ENCODE measurements at regions not wholly inside any gene's neighbourhood (a gene's known extent, or its start where the extent isn't known, plus 50 kb on each side); places are given as distances from the start of the nearest gene placed in this dataset.

GRCh38 chr18:7415081-7415894 is 151.8 kb upstream of the PTPRM start:
- Histone ChIP-seq H3K9ac (ENCODE audit: low read length) (no peak overlapping the region), H4K20me1 (ENCODE audit: insufficient read depth, low read length) (no peaks in the 10 kb centered on the region), H3K9me2 (ENCODE audit: low read depth, low read length) (no peaks in the 10 kb centered on the region), H3K4me3 (ENCODE audit: low read depth, low read length, poor library complexity, severe bottlenecking) (no peak overlapping the region), H3K4me2 (ENCODE audit: low read length) (no peak overlapping the region), H3K79me2 (ENCODE audit: insufficient read depth, low read length) (no peaks in the 10 kb centered on the region), H3K36me3 (ENCODE audit: insufficient read depth, low read length) (no peaks in the 10 kb centered on the region), H3K27me3 (ENCODE audit: insufficient read depth, low read length) (peaks cover 3% of the 10 kb centered on the region; the same call in 1 of the 2 replicates), H3K9me3 (ENCODE audit: low read length) (no peaks in the 10 kb centered on the region), H2AFZ (ENCODE audit: low read length) (no peak overlapping the region), H3K27ac (ENCODE audit: low read depth, low read length, poor library complexity, severe bottlenecking) (no peak overlapping the region), H3K4me1 (ENCODE audit: insufficient read depth, low read length, severe bottlenecking) (no peaks in the 10 kb centered on the region), H3F3A (ENCODE audit: insufficient read depth, low read length) (no peaks in the 10 kb centered on the region)
- TF ChIP-seq, protein P1, sequence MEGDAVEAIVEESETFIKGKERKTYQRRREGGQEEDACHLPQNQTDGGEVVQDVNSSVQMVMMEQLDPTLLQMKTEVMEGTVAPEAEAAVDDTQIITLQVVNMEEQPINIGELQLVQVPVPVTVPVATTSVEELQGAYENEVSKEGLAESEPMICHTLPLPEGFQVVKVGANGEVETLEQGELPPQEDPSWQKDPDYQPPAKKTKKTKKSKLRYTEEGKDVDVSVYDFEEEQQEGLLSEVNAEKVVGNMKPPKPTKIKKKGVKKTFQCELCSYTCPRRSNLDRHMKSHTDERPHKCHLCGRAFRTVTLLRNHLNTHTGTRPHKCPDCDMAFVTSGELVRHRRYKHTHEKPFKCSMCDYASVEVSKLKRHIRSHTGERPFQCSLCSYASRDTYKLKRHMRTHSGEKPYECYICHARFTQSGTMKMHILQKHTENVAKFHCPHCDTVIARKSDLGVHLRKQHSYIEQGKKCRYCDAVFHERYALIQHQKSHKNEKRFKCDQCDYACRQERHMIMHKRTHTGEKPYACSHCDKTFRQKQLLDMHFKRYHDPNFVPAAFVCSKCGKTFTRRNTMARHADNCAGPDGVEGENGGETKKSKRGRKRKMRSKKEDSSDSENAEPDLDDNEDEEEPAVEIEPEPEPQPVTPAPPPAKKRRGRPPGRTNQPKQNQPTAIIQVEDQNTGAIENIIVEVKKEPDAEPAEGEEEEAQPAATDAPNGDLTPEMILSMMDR (IDR thresholded peaks at IDR 0.05; ENCODE audit: low read length) = no peak
- no peak for TF ChIP-seq EZH2 (IDR thresholded peaks at IDR 0.05; ENCODE audit: borderline replicate concordance, low read length)

DNA sequence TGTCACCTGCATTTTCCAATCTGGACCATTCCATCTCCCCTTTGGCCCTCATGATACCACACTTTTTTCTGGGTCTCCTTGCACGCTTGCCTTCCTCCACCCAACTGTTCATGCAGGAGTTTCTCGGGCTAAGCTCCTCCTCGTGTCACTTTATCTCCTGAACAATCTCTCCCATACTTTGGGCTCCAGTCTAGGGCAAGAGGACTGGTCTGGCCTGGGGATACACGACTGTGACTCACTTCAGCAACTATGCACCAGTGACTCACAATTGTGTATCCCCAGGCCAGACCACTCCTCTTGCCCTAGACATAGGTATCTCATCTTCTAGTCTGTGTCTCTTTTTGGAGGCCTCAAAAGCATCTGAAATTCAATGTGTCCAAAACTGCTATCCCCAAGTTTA is 149.4 kb upstream of the PTPRM start:
- Histone ChIP-seq H3K27ac (ENCODE audit: low read depth, low read length, poor library complexity, severe bottlenecking) (no peak overlapping the region), H3K9ac (ENCODE audit: low read length) (no peak overlapping the region), H3K36me3 (ENCODE audit: insufficient read depth, low read length) (no peaks in the 10 kb centered on the region), H3K4me1 (ENCODE audit: insufficient read depth, low read length, severe bottlenecking) (no peaks in the 10 kb centered on the region), H3K79me2 (ENCODE audit: insufficient read depth, low read length) (no peaks in the 10 kb centered on the region), H2AFZ (ENCODE audit: low read length) (no peak overlapping the region), H3K27me3 (ENCODE audit: insufficient read depth, low read length) (peaks cover 3% of the 10 kb centered on the region; the same call in 1 of the 2 replicates), H4K20me1 (ENCODE audit: insufficient read depth, low read length) (no peaks in the 10 kb centered on the region), H3K4me2 (ENCODE audit: low read length) (no peak overlapping the region), H3K4me3 (ENCODE audit: low read depth, low read length, poor library complexity, severe bottlenecking) (no peak overlapping the region), H3F3A (ENCODE audit: insufficient read depth, low read length) (no peaks in the 10 kb centered on the region), H3K9me2 (ENCODE audit: low read depth, low read length) (no peaks in the 10 kb centered on the region), H3K9me3 (ENCODE audit: low read length) (no peaks in the 10 kb centered on the region)
- TF ChIP-seq EZH2 (IDR thresholded peaks at IDR 0.05; ENCODE audit: borderline replicate concordance, low read length) = no peak
- TF ChIP-seq, protein P1 (IDR thresholded peaks at IDR 0.05; ENCODE audit: low read length) = no peak

GRCh38 chr18:7429831-7430230 is 137.3 kb upstream of the PTPRM start:
- no peaks in the 10 kb centered on the region for H3K79me2 ChIP-seq (ENCODE audit: insufficient read depth, low read length)
- no peak overlapping the region for H2AFZ ChIP-seq (ENCODE audit: low read length)
- no peak overlapping the region for H3K27ac ChIP-seq (ENCODE audit: low read depth, low read length, poor library complexity, severe bottlenecking)
- H3K9ac ChIP-seq (ENCODE audit: low read length) = no peak overlapping the region
- H3K9me2 ChIP-seq (ENCODE audit: low read depth, low read length) = no peaks in the 10 kb centered on the region
- no peak overlapping the region for H3K4me3 ChIP-seq (ENCODE audit: low read depth, low read length, poor library complexity, severe bottlenecking)
- H3K27me3 ChIP-seq (ENCODE audit: insufficient read depth, low read length) = no peaks in the 10 kb centered on the region
- no peaks in the 10 kb centered on the region for H3K36me3 ChIP-seq (ENCODE audit: insufficient read depth, low read length)
- H3K9me3 ChIP-seq (ENCODE audit: low read length) = no peaks in the 10 kb centered on the region
- no peaks in the 10 kb centered on the region for H3K4me1 ChIP-seq (ENCODE audit: insufficient read depth, low read length, severe bottlenecking)
- H4K20me1 ChIP-seq (ENCODE audit: insufficient read depth, low read length) = no peaks in the 10 kb centered on the region
- no peak overlapping the region for H3K4me2 ChIP-seq (ENCODE audit: low read length)
- TF ChIP-seq EZH2 (IDR thresholded peaks at IDR 0.05; ENCODE audit: borderline replicate concordance, low read length) = no peak
- TF ChIP-seq, protein P1 (IDR thresholded peaks at IDR 0.05; ENCODE audit: low read length) = no peak
- no peaks in the 10 kb centered on the region for H3F3A ChIP-seq (ENCODE audit: insufficient read depth, low read length)
